ENCODE measurements at regions not wholly inside any gene's neighbourhood (a gene's known extent, or its start where the extent isn't known, plus 50 kb on each side); places are given as distances from the start of the nearest gene placed in this dataset.

DNA sequence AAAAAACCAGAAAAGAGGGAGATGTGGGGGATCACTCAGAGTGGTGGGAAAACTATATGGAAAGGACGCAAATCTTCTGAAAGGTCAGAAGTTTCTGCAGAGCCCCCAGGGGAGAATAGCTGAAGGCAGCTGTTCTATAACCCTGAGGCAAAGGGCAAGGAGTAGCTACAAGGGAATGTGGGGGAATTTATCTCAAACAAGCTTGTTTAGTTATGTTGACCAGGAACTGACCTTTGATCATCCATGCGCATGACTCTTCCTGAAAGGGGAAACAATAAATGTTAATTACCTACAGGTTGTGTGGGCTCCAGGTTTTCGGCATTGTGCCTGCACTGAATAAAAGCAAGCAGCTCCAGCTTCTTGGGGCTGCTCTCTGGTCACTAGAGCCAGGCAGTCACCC, 968.5 kb downstream of the AACS start:
- TF ChIP-seq, protein P1, sequence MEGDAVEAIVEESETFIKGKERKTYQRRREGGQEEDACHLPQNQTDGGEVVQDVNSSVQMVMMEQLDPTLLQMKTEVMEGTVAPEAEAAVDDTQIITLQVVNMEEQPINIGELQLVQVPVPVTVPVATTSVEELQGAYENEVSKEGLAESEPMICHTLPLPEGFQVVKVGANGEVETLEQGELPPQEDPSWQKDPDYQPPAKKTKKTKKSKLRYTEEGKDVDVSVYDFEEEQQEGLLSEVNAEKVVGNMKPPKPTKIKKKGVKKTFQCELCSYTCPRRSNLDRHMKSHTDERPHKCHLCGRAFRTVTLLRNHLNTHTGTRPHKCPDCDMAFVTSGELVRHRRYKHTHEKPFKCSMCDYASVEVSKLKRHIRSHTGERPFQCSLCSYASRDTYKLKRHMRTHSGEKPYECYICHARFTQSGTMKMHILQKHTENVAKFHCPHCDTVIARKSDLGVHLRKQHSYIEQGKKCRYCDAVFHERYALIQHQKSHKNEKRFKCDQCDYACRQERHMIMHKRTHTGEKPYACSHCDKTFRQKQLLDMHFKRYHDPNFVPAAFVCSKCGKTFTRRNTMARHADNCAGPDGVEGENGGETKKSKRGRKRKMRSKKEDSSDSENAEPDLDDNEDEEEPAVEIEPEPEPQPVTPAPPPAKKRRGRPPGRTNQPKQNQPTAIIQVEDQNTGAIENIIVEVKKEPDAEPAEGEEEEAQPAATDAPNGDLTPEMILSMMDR (IDR thresholded peaks at IDR 0.05): no peak
- TF ChIP-seq, protein P2, sequence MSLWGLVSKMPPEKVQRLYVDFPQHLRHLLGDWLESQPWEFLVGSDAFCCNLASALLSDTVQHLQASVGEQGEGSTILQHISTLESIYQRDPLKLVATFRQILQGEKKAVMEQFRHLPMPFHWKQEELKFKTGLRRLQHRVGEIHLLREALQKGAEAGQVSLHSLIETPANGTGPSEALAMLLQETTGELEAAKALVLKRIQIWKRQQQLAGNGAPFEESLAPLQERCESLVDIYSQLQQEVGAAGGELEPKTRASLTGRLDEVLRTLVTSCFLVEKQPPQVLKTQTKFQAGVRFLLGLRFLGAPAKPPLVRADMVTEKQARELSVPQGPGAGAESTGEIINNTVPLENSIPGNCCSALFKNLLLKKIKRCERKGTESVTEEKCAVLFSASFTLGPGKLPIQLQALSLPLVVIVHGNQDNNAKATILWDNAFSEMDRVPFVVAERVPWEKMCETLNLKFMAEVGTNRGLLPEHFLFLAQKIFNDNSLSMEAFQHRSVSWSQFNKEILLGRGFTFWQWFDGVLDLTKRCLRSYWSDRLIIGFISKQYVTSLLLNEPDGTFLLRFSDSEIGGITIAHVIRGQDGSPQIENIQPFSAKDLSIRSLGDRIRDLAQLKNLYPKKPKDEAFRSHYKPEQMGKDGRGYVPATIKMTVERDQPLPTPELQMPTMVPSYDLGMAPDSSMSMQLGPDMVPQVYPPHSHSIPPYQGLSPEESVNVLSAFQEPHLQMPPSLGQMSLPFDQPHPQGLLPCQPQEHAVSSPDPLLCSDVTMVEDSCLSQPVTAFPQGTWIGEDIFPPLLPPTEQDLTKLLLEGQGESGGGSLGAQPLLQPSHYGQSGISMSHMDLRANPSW (CRISPR knock-in tag; conservative IDR thresholded peaks at IDR 0.05; ENCODE audit: low read depth): no peak
- TF ChIP-seq, protein P3, sequence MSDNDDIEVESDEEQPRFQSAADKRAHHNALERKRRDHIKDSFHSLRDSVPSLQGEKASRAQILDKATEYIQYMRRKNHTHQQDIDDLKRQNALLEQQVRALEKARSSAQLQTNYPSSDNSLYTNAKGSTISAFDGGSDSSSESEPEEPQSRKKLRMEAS (CRISPR knock-in tag; IDR thresholded peaks at IDR 0.05): no peak
- TF ChIP-seq MYBL2 (CRISPR knock-in tag; IDR thresholded peaks at IDR 0.05): no peak
- TF ChIP-seq, protein P4, sequence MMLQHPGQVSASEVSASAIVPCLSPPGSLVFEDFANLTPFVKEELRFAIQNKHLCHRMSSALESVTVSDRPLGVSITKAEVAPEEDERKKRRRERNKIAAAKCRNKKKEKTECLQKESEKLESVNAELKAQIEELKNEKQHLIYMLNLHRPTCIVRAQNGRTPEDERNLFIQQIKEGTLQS (CRISPR knock-in tag; conservative IDR thresholded peaks at IDR 0.05): no peak
- TF ChIP-seq SP1 (CRISPR knock-in tag; conservative IDR thresholded peaks at IDR 0.05): no peak
- TF ChIP-seq ZBTB21 (CRISPR knock-in tag; IDR thresholded peaks at IDR 0.05; ENCODE audit: borderline replicate concordance): no peak
- TF ChIP-seq, protein P5, sequence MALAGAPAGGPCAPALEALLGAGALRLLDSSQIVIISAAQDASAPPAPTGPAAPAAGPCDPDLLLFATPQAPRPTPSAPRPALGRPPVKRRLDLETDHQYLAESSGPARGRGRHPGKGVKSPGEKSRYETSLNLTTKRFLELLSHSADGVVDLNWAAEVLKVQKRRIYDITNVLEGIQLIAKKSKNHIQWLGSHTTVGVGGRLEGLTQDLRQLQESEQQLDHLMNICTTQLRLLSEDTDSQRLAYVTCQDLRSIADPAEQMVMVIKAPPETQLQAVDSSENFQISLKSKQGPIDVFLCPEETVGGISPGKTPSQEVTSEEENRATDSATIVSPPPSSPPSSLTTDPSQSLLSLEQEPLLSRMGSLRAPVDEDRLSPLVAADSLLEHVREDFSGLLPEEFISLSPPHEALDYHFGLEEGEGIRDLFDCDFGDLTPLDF (CRISPR knock-in tag; IDR thresholded peaks at IDR 0.05): no peak
